ENCODE measurements at regions not wholly inside any gene's neighbourhood (a gene's known extent, or its start where the extent isn't known, plus 50 kb on each side); places are given as distances from the start of the nearest gene placed in this dataset.
"Not testable (repeated sequence)": the region's sequence is repeated elsewhere in the genome, so short reads cannot be mapped to it uniquely, and the experiment has no call there.

DNA sequence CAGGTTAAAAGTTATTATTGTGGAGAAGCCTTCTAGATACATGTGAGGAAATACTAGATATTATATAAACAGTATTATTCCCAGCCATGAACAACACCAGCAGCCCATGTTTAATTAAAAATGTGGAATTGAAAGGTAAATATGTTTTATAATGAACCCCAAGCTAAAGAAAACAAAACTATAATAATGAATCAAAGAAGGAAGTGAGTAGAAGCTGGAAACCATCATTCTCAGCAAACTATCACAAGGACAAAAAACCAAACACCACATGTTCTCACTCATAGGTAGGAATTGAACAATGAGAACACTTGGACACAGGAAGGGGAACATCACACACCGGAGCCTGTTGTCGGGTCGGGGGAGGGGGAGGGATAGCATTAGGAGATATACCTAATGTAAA lies 167.6 kb upstream of the CXXC4 start:
- TF ChIP-seq, protein P1, sequence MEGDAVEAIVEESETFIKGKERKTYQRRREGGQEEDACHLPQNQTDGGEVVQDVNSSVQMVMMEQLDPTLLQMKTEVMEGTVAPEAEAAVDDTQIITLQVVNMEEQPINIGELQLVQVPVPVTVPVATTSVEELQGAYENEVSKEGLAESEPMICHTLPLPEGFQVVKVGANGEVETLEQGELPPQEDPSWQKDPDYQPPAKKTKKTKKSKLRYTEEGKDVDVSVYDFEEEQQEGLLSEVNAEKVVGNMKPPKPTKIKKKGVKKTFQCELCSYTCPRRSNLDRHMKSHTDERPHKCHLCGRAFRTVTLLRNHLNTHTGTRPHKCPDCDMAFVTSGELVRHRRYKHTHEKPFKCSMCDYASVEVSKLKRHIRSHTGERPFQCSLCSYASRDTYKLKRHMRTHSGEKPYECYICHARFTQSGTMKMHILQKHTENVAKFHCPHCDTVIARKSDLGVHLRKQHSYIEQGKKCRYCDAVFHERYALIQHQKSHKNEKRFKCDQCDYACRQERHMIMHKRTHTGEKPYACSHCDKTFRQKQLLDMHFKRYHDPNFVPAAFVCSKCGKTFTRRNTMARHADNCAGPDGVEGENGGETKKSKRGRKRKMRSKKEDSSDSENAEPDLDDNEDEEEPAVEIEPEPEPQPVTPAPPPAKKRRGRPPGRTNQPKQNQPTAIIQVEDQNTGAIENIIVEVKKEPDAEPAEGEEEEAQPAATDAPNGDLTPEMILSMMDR (IDR thresholded peaks at IDR 0.05), result not testable (repeated sequence)
- TF ChIP-seq POLR2A (IDR thresholded peaks at IDR 0.05), result not testable (repeated sequence)
